H7 (cell line): ENCODE measurements at regions not wholly inside any gene's neighbourhood (a gene's known extent, or its start where the extent isn't known, plus 50 kb on each side); places are given as distances from the start of the nearest gene placed in this dataset.

Experiments
- DNase-seq: peaks from one replicate; pipeline ENCODE4 v3.0.0; 2012
- H3K27me3 ChIP-seq: 2 replicates; pipeline ENCODE4 v1.6.0; 2011; ENCODE audit warnings: mild to moderate bottlenecking, low read length; ENCODE audit not compliant: control insufficient read depth, insufficient read depth
- H3K36me3 ChIP-seq: replicated peaks from 2 replicates; pipeline ENCODE4 v1.5.1; 2011; ENCODE audit warnings: low read length; ENCODE audit not compliant: control insufficient read depth, insufficient read depth
- H3K4me3 ChIP-seq: 2 replicates; pipeline ENCODE4 v1.5.1; 2011; ENCODE audit warnings: low read depth, mild to moderate bottlenecking, control low read depth, low read length, moderate library complexity; ENCODE audit not compliant: insufficient read depth

DNA sequence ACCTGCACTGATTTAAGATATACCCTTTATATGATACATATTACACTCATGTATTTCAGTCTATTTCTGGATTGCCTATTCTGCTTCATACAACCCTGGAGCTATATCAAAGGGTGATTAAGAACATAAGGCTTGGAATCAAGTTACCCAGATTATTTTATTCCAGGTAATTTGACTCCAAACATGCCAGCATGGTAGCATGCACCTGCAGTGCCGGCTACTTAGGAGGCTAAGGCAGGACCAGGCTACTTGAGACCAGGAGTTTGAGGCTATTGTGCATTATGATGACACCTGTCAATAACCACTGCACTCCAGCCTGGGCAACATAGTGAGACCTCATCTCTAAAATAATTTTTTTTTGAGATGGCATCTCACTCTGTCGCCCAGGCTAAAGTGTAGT is 50.4 kb upstream of the NEO1 start:
- Histone ChIP-seq H3K4me3 (no peak overlapping the region), H3K27me3 (no peaks in the 10 kb centered on the region), H3K36me3 (no peaks in the 10 kb centered on the region)
- DNase-seq, result no peak

DNA sequence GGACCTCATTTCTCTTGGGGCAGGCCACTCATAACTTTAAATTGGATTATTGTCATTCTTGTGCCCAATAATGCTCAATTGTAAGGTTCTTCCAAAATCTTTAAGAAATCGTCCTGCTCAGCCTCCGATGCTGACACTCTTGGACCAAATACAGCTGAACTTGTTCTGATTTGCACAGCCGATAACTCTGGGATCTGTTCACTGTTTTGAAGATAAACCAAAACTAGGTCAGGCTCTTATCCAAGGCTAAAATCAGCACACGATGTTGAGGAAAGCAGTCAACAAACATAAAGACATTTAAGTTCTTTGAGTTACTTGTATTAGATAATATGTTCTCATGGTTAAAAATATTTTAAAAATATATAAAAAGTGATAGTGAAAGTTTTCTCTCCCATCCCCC is 52.0 kb upstream of the NEO1 start:
- H3K4me3 ChIP-seq, result no peak overlapping the region
- no peak for DNase-seq
- H3K27me3 ChIP-seq, result no peaks in the 10 kb centered on the region
- no peaks in the 10 kb centered on the region for H3K36me3 ChIP-seq

DNA sequence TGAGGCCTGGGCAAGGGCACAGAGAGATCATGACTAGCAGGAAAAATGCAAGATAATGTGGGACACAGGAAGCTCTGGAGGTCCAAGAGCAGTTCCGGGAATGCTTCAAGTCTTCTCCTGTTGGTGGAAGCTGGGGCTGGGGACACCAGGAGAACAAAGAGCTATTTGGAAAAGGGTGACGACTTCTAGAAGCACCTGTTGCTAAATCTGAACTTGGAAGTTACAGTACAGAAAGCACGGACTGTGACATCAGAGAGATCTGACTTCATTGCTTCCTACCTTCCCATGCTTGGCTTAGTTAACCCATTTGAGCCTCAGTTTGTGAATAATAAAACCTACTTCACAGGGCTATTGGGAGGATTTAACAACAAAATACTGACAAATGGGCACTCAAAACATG is 52.7 kb upstream of the NEO1 start:
- H3K4me3 ChIP-seq, result no peak overlapping the region
- no peak for DNase-seq
- H3K27me3 ChIP-seq, result no peaks in the 10 kb centered on the region
- H3K36me3 ChIP-seq, result no peaks in the 10 kb centered on the region

DNA sequence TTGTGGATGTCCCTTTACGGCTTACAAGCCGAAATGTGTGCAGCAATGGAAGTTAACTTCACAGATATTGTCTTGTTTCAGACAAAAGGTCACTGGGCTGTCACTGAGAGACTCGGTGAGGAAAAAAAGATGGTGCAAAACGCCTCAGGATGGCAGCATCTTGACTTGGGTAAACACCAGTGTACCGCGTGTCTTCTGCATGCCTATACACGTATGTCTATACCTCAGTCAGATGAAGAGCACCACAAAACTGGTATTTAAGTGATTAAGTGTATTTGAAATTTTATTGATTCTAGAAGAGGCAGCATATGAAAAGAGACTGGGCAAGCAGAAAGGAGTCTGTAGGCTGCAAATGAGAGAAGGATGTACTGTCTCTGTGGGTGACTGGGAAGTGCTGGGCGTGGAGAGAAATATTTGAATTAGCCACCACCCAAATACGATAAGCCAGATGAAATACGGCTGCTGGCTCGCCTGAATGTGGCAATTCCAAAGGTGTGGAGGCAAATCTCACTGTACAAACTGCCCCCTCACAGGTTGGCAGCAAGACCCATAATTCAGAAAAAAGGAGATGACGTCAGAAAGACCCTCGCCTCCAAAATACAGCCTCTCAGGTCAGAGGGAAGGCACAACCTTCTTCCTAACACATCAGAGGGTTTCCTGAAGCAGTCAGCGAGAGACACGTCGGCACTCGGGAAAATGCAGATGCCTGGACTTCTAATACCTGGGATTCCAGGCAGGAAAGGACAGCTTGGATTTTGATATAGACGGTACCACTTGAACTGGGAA is 53.4 kb upstream of the NEO1 start:
- no peaks in the 10 kb centered on the region for H3K36me3 ChIP-seq
- H3K4me3 ChIP-seq, result no peak overlapping the region
- no peaks in the 10 kb centered on the region for H3K27me3 ChIP-seq
- DNase-seq, result no peak

DNA sequence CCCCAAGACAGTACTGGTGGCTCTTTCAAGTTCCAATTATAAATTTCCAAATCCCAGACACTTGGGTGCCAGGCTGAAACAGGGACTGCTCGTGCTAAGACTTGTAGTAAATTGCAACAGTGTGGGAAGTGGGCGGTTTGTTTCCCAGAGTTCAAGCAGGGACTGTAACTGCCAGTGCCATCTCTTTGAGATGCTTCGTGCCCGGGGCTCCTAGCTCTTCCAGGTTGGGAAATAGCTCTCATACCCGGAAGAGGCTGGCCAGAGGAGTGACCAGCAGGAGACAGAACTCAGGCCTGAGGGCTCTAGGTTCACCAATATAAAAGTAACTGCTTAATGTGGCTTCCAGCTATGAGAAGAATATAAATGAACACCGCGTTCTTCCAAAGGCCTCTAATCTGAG is 54.0 kb upstream of the NEO1 start:
- no peak overlapping the region for H3K4me3 ChIP-seq
- no peaks in the 10 kb centered on the region for H3K27me3 ChIP-seq
- no peak for DNase-seq
- no peaks in the 10 kb centered on the region for H3K36me3 ChIP-seq

DNA sequence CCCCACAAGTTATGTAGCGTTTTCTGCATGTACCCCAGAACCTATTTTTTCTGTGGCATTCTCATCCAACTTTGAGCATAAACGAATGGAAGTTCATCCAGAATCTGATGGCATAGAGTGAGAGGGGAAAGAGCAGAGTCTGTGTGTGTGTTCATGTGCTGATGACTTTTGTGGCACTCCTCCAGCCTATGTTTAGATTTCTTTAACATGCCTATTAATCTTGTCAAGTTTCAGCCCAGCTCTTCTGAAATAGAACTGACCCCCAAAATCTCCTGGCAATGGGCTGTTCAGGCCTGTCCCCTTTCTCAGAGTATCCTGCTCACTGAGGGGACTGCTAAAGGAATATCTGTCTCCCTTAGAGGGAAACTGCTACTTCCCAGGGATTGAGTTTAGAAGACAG is 56.4 kb upstream of the NEO1 start:
- Histone ChIP-seq H3K27me3 (no peaks in the 10 kb centered on the region), H3K4me3 (no peak overlapping the region), H3K36me3 (no peaks in the 10 kb centered on the region)
- DNase-seq, result no peak

DNA sequence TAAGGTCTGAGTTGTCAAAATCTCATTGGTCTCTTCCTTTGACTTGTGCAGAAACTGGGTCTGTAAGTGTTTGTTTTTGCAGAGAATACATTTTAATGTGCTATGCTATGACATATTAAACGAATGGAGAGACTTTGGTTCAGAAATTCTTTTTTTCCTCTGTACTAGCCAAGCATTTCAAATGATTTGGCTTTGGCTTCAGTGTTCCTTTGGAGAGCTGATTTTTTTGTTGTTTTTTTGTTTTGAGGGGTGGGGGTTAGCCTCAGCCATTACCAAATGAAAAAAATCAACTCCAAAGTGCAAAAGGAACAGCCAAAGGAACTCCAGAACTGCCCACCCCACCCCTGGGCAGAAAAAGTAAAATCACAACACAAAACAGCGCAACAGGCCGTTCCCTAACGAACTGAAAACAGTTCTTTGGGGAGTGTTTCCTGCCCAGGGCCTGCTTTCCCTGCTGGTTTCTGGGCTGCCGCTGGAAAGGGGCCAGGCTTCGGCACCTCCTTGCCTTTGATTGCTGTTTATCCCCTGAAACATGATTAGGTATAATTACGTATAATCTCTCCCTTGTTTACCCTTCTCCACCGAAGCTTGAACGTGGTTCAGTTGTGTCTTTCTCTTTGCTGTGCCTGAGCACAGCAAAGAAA is 57.6 kb upstream of the NEO1 start:
- no peak for DNase-seq
- H3K27me3 ChIP-seq, result no peaks in the 10 kb centered on the region
- no peaks in the 10 kb centered on the region for H3K36me3 ChIP-seq
- H3K4me3 ChIP-seq, result no peak overlapping the region

DNA sequence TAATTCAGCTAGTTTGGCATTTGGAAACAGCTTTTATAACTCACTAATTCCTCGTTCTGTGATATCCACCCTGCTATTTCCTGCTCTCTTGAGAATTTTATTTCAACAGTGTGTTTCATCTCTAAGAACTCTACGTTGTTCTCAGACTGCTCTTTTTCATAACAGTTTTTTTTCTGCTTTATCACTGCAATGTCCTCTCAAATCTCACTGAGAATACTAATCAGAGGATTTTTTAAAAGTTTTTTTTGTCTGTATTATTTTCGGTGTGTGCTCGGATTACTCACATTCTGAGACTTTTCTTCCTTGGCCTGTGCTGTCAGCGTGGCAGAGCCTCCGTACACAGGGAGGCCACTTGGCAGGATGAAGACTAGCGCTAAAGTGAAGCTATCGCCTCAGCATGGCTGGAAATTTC is 59.4 kb upstream of the NEO1 start:
- DNase-seq, result no peak
- Histone ChIP-seq H3K27me3 (no peaks in the 10 kb centered on the region), H3K36me3 (no peaks in the 10 kb centered on the region), H3K4me3 (no peak overlapping the region)

DNA sequence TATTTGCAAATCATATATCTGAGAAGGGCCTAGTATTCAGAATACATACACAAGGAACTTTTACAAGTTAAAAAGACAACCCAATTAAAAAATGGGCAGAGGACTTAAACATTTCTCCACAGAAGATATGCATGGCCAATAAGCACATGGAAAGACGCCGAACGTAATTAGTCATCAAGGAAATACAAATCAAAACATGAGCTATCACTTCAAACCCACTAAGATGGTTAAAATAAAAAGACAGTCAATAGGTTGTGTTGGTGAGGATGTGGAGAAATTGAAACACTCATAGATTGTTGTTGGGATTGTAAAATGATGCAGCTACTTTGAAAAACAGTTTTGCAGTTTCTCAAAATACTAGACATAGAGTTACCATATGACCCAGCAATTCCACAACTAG is 61.2 kb upstream of the NEO1 start:
- H3K36me3 ChIP-seq, result no peaks in the 10 kb centered on the region
- DNase-seq, result no peak
- H3K27me3 ChIP-seq, result no peaks in the 10 kb centered on the region
- no peak overlapping the region for H3K4me3 ChIP-seq

DNA sequence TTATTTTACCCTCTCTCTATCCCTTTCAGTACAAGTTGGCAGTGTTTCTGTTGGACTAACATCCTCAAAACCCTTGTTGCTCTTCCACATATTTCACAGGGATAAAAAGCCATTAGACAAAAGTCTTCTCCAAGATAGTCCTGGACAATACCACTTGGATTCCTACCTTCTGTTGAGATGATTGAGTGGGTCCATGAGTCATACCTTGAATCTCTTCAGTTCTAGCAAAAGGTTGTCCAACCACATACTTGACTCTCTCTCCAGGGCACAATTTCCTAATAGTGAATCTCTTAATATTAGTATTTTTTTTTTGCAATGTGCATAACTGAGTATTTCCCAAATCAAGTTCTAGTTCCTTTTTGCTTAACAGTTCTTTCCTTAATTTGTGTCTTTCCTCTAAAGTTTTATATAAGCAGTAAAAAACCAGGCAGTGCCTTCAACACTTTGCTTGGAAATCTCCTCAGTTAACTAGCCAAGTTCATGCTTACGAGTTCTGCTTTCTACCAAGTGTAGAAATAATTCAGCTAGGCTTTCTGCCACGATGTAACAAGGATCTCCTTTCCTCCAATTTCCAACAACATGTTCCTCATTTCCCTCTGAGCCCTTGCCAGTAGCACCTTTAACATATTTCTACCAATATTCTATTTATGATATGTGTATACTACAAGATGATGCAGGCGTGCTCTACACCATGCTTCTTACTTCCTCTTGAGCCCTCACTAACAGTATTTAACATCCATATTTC is 68.3 kb upstream of the NEO1 start:
- Histone ChIP-seq H3K36me3 (no peaks in the 10 kb centered on the region), H3K4me3 (no peak overlapping the region), H3K27me3 (no peaks in the 10 kb centered on the region)
- no peak for DNase-seq

DNA sequence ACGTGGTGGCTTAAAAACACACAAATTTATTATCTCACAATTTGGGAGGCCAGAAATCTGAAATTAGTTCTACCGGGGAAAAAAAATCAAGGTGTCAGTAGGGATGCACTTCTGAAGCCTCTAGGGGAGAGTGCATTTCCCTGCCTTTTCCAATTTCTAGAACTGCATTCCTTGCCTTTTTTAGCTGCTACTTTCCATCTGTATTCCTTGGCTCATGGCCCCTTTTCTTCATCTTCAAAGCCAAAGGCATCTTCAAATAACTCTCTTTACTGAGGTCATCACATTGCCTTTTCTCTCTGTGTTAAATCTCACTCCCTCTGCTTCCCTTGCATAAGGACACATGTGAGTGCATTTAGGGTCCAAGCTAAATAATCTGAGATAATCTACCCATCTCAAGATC is 69.5 kb upstream of the NEO1 start:
- Histone ChIP-seq H3K27me3 (no peaks in the 10 kb centered on the region), H3K36me3 (no peaks in the 10 kb centered on the region), H3K4me3 (no peak overlapping the region)
- DNase-seq, result no peak

DNA sequence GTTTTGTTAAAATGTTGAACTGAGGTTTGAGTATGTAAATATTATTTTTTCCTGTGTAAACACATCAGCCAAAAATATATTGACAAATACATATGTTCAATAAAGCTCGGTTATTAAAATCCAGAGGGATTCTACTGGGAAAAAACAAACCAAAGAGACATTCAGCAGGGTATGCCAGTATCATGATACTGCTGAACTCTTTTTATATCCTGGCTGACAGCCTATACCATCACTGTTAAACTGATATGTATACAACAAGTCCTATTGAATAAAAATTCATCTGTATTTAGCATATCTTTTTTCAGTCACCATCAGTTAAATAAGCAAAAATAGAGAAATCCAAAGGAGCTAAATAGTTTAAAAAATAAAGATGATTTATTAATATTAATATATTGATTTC is 71.6 kb upstream of the NEO1 start:
- no peak for DNase-seq
- no peak overlapping the region for H3K4me3 ChIP-seq
- no peaks in the 10 kb centered on the region for H3K36me3 ChIP-seq
- H3K27me3 ChIP-seq, result no peaks in the 10 kb centered on the region

DNA sequence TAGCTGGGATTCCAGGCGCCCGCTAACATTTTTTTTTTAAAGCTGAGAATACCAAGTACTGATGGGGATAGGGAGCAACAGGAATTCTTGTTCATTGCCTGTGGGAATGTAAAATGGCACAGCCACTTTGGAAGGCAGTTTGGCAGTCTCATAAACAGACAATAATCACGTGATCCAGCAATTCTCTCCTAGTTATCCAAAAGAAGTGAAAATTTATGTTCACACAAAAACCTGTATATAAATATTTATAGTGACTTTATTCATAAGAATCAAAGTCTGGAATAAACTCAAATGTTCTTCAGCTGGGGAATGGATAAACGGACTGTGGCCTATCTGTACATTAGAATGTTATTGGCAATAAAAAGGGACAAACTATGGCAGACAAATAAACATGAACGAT is 72.5 kb upstream of the NEO1 start:
- no peak for DNase-seq
- Histone ChIP-seq H3K4me3 (no peak overlapping the region), H3K36me3 (no peaks in the 10 kb centered on the region), H3K27me3 (no peaks in the 10 kb centered on the region)

DNA sequence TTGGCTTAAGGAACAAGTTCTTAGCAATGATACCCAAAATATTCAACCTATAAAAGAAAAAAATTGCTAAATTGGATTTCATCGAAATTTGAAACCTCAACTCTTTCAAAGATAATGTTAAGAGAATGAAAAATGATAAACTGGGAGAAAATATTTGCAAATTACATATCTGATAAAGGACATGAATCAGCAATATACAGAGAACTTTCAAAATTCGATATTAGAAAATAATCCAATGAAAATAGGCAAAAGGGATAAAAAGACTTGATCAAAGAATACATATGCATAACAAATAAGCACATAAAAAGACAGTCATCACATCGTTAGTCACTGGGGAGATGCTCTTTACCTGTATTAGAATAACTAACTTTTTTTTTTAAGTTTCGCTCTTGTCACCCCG is 73.0 kb upstream of the NEO1 start:
- no peak overlapping the region for H3K4me3 ChIP-seq
- no peaks in the 10 kb centered on the region for H3K36me3 ChIP-seq
- no peak for DNase-seq
- no peaks in the 10 kb centered on the region for H3K27me3 ChIP-seq

DNA sequence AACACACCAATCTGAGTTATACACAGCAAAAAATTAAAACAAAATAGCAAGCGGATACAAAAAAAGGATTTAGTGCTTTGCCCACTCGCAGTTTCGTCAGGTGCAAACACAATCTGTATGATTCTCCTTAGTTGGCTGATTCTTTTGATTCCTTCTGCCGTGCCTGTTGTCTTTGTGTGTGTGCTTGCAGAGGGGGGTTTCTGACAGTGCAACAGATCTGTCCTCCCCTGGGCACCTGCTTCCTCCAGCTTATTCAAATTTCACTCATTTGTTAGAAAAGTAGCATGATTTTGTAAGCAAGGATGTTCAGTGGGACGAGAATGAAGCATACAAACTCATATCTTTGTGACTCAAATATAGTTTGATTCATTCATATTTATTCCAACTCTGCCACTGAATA is 74.0 kb upstream of the NEO1 start:
- DNase-seq, result no peak
- Histone ChIP-seq H3K27me3 (no peaks in the 10 kb centered on the region), H3K36me3 (no peaks in the 10 kb centered on the region), H3K4me3 (no peak overlapping the region)
